OCI-LY3 (cell line): ENCODE measurements at regions not wholly inside any gene's neighbourhood (a gene's known extent, or its start where the extent isn't known, plus 50 kb on each side); places are given as distances from the start of the nearest gene placed in this dataset.
"Not testable (repeated sequence)": the region's sequence is repeated elsewhere in the genome, so short reads cannot be mapped to it uniquely, and the experiment has no call there.

ENCODE experiments used
- H2AFZ ChIP-seq: fragments of 200-600, 300-600 bp; shearing (Covaris generic); 2 replicates; pipeline ENCODE4 v1.6.0; 2014; ENCODE audit warnings: antibody characterized with exemption, low read depth, low read length
- H3K27ac ChIP-seq: fragments of 200-600, 300-600 bp; sonication (generic); 2 replicates; pipeline ENCODE4 v1.5.1; 2014; ENCODE audit warnings: mild to moderate bottlenecking, low read length, moderate library complexity, mixed read lengths
- H3K27me3 ChIP-seq: fragments of 200-600, 300-600 bp; sonication (generic); 2 replicates; pipeline ENCODE4 v1.6.1; 2014; ENCODE audit warnings: low read depth, low read length, mixed read lengths
- H3K36me3 ChIP-seq: fragments of 200-600, 300-600 bp; sonication (generic); replicated peaks from 2 replicates; pipeline ENCODE3; 2014; ENCODE audit warnings: low read depth, low read length, mixed read lengths
- H3K4me1 ChIP-seq: fragments of 300-600, 200-600 bp; sonication (generic); 2 replicates; pipeline ENCODE4 v1.6.1; 2014; ENCODE audit warnings: low read length, mixed read lengths
- H3K4me2 ChIP-seq: fragments of 200-600, 300-600 bp; sonication (generic); 2 replicates; pipeline ENCODE4 v1.6.1; 2014; ENCODE audit warnings: low read length, mixed read lengths
- H3K4me3 ChIP-seq: fragments of 300-600, 200-600 bp; sonication (generic); 2 replicates; pipeline ENCODE4 v1.5.1; 2014; ENCODE audit warnings: antibody characterized with exemption, mild to moderate bottlenecking, low read length, moderate library complexity
- H3K79me2 ChIP-seq: fragments of 300-600, 200-600 bp; shearing (Covaris generic); 2 replicates; pipeline ENCODE4 v1.6.1; 2014; ENCODE audit warnings: mild to moderate bottlenecking, low read length, mixed read lengths
- H3K9ac ChIP-seq: fragments of 300-600, 200-600 bp; shearing (Covaris generic); 2 replicates; pipeline ENCODE4 v1.6.0; 2014; ENCODE audit warnings: mild to moderate bottlenecking, low read length, moderate library complexity
- H3K9me3 ChIP-seq: fragments of 200-600, 300-600 bp; shearing (Covaris generic); 2 replicates; pipeline ENCODE4 v1.6.1; 2014; ENCODE audit warnings: low read length, mixed read lengths; ENCODE audit not compliant: insufficient read depth
- H4K20me1 ChIP-seq: fragments of 200-600, 300-600 bp; sonication (generic); 2 replicates; pipeline ENCODE4 v1.6.1; 2016; ENCODE audit warnings: low read length, mixed read lengths; ENCODE audit not compliant: insufficient read depth
- EZH2phosphoT487 ChIP-seq: fragments of 200-600 bp; shearing (Covaris generic); IDR thresholded peaks from 2 replicates; pipeline ENCODE4 v1.6.1; 2018; ENCODE audit warnings: antibody characterized with exemption, mixed run types, low read depth
- TF ChIP-seq, protein P1 (sequence below): fragments of 200-600, 300-600 bp; sonication (generic); IDR thresholded peaks from 2 replicates; pipeline ENCODE4 v1.5.1; 2014; ENCODE audit warnings: antibody characterized with exemption, low read length, low read depth

DNA sequence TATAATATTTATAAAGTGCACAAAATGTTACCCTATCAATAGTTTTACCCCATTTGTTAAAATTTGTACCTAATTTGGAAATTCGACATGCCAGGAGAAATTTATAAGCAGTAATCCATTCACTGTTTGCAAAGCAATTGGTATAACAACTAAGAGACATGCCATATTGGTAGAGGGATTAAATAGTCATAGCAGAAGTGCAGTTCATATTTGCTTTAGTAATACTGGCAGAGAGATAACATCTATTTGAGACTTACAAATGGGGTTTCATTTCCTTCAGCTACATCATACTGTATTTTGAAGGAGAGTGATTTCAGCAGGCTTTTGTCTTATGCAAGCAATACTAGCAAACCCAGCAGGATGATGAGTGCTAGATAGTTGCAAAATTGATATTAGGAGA is 610.4 kb upstream of the CDH10 start:
- no peaks in the 10 kb centered on the region for H3K9me3 ChIP-seq
- no peak for TF ChIP-seq EZH2phosphoT487
- TF ChIP-seq, protein P1, sequence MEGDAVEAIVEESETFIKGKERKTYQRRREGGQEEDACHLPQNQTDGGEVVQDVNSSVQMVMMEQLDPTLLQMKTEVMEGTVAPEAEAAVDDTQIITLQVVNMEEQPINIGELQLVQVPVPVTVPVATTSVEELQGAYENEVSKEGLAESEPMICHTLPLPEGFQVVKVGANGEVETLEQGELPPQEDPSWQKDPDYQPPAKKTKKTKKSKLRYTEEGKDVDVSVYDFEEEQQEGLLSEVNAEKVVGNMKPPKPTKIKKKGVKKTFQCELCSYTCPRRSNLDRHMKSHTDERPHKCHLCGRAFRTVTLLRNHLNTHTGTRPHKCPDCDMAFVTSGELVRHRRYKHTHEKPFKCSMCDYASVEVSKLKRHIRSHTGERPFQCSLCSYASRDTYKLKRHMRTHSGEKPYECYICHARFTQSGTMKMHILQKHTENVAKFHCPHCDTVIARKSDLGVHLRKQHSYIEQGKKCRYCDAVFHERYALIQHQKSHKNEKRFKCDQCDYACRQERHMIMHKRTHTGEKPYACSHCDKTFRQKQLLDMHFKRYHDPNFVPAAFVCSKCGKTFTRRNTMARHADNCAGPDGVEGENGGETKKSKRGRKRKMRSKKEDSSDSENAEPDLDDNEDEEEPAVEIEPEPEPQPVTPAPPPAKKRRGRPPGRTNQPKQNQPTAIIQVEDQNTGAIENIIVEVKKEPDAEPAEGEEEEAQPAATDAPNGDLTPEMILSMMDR, result no peak
- no peaks in the 10 kb centered on the region for H3K36me3 ChIP-seq
- H3K79me2 ChIP-seq, result no peaks in the 10 kb centered on the region
- H3K4me1 ChIP-seq, result peaks cover 13% of the 10 kb centered on the region
- H3K4me2 ChIP-seq, result no peak overlapping the region
- no peak overlapping the region for H3K9ac ChIP-seq
- no peak overlapping the region for H2AFZ ChIP-seq
- H3K27ac ChIP-seq, result no peak overlapping the region
- H4K20me1 ChIP-seq, result no peaks in the 10 kb centered on the region
- no peak overlapping the region for H3K4me3 ChIP-seq
- no peaks in the 10 kb centered on the region for H3K27me3 ChIP-seq

DNA sequence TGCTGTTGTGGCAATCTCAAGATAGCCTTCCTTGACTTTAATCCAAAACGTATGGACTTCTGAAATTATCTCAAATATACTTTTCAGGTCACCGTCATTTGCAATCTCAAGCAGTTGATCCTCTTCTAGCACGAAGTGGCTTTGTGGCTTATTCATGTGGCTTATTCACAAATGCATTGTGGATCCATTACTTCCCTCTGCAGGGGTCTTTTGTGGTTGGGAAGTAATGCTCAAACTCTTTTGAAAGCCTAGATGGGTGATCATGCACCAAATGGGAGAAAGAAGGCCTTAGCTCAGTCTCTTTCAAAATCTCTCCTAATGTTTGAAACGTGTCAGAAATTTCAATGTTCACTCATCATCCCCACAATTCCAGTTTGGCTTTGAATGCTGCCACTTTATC is 597.2 kb upstream of the CDH10 start:
- Histone ChIP-seq H3K27ac (no peak overlapping the region), H3K4me1 (no peaks in the 10 kb centered on the region), H3K79me2 (no peaks in the 10 kb centered on the region), H2AFZ (no peak overlapping the region), H3K36me3 (no peaks in the 10 kb centered on the region), H3K9ac (no peak overlapping the region), H3K4me3 (no peak overlapping the region), H3K4me2 (no peak overlapping the region), H4K20me1 (no peaks in the 10 kb centered on the region), H3K9me3 (no peaks in the 10 kb centered on the region), H3K27me3 (no peaks in the 10 kb centered on the region)
- TF ChIP-seq EZH2phosphoT487, result no peak
- TF ChIP-seq, protein P1, result no peak

DNA sequence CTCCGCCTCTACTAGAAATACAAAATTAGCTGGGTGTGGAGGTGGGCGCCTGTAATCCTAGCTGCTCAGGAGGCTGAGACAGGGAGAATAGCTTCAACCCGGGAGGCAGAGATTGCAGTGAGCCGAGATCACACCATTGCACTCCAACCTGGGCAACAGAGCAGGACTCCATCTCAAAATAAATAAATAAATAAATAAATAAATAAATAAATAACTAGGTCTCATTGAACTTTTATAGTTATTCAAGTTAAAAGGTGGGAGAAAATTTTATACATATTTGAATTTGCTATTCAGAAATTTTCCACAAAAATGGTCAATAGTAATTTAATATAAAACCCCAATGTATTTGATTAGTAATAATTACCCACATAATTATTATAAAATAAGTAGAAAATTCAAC is 593.9 kb upstream of the CDH10 start:
- not testable (repeated sequence) for H3K27me3 ChIP-seq, H3K9me3 ChIP-seq, H4K20me1 ChIP-seq, H3K4me1 ChIP-seq, H3K79me2 ChIP-seq, H3K36me3 ChIP-seq, H3K27ac ChIP-seq, H2AFZ ChIP-seq, H3K9ac ChIP-seq, H3K4me3 ChIP-seq, H3K4me2 ChIP-seq

DNA sequence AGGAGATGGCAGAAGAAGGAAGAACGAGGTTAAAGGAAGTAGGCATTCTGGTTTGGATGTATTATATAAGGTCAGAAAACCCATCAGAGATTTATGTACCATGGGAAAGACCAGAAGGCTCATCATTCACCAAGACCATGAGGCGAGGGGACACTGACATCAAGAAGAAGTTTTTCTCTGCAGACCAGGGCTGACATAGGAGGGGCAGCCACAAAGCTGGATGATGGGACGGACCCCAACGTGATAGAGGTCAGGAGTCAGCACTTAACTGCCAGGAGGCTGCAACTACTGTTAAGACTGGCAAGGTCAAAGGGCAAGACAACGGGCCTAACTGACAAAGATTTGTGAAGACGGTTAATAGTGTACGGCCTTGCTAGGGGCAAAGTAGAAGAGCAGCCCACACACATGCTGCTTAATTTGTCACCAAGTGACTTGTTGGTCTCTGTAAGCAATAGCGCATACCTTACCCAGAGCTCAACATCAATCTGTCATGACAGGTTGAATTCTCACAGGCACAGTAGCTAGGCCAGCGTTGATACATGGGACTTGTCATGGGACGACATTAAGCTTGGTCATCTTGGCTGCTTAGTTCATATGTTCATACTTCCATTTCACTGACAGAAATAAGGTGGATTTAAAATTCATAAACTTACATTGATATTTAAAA is 579.7 kb upstream of the CDH10 start:
- no peaks in the 10 kb centered on the region for H4K20me1 ChIP-seq
- no peak overlapping the region for H3K27ac ChIP-seq
- no peak overlapping the region for H3K4me2 ChIP-seq
- H3K79me2 ChIP-seq, result no peaks in the 10 kb centered on the region
- no peaks in the 10 kb centered on the region for H3K27me3 ChIP-seq
- no peaks in the 10 kb centered on the region for H3K36me3 ChIP-seq
- H3K4me1 ChIP-seq, result no peaks in the 10 kb centered on the region
- no peak overlapping the region for H2AFZ ChIP-seq
- H3K9ac ChIP-seq, result no peak overlapping the region
- no peak overlapping the region for H3K4me3 ChIP-seq
- no peak for TF ChIP-seq EZH2phosphoT487
- TF ChIP-seq, protein P1, result no peak
- no peaks in the 10 kb centered on the region for H3K9me3 ChIP-seq

DNA sequence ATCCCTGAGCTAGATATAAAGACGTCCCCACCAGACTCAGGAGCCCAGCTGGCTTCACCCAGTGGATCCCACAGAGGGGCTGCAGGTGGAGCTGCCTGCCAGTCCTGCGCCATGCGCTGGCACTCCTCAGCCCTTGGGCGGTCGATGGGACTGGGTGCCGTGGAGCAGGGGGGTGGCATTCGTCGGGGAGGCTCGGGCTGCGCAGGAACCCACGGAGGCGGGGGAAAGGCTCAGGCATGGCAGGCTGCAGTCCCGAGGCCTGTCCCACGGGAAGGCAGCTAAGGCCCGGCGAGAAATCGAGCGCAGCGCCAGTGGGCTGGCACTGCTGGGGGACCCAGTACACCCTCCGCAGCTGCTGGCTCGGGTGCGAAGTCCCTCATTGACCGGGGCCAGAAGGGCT is 555.1 kb upstream of the CDH10 start:
- H4K20me1 ChIP-seq, H3K79me2 ChIP-seq, H3K27ac ChIP-seq, H2AFZ ChIP-seq, H3K4me2 ChIP-seq, H3K4me3 ChIP-seq, H3K9ac ChIP-seq, H3K27me3 ChIP-seq, H3K9me3 ChIP-seq, H3K4me1 ChIP-seq, H3K36me3 ChIP-seq: not testable (repeated sequence)
